ENCODE measurements at regions not wholly inside any gene's neighbourhood (a gene's known extent, or its start where the extent isn't known, plus 50 kb on each side); places are given as distances from the start of the nearest gene placed in this dataset.

- Histone ChIP-seq H3K27ac (replicated peaks) (no peak overlapping the region), H3K4me3 (replicated peaks; ENCODE audit: insufficient read depth, low read length) (no peak overlapping the region), H3K27me3 (ENCODE audit: insufficient read depth, poor library complexity, severe bottlenecking) (no peaks in the 10 kb centered on the region)
- no peak for DNase-seq (ENCODE audit: low read depth in 1 of 2, low spot score in 1 of 2)
- TF ChIP-seq GABPA (IDR thresholded peaks at IDR 0.05; ENCODE audit: low read depth) (no peak), REST (IDR thresholded peaks at IDR 0.05; ENCODE audit: insufficient replicate concordance, low read depth) (no peak), POLR2AphosphoS5 (IDR thresholded peaks at IDR 0.05; ENCODE audit: low read depth) (no peak), SPI1 (IDR thresholded peaks at IDR 0.05; ENCODE audit: borderline replicate concordance, low read depth) (no peak)
- TF ChIP-seq, protein P1, sequence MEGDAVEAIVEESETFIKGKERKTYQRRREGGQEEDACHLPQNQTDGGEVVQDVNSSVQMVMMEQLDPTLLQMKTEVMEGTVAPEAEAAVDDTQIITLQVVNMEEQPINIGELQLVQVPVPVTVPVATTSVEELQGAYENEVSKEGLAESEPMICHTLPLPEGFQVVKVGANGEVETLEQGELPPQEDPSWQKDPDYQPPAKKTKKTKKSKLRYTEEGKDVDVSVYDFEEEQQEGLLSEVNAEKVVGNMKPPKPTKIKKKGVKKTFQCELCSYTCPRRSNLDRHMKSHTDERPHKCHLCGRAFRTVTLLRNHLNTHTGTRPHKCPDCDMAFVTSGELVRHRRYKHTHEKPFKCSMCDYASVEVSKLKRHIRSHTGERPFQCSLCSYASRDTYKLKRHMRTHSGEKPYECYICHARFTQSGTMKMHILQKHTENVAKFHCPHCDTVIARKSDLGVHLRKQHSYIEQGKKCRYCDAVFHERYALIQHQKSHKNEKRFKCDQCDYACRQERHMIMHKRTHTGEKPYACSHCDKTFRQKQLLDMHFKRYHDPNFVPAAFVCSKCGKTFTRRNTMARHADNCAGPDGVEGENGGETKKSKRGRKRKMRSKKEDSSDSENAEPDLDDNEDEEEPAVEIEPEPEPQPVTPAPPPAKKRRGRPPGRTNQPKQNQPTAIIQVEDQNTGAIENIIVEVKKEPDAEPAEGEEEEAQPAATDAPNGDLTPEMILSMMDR (IDR thresholded peaks at IDR 0.05; ENCODE audit: insufficient read depth, low read length): no peak
Observed at GRCh38 chr20:40631119-40631631, 57.9 kb downstream of the MAFB start.

DNA sequence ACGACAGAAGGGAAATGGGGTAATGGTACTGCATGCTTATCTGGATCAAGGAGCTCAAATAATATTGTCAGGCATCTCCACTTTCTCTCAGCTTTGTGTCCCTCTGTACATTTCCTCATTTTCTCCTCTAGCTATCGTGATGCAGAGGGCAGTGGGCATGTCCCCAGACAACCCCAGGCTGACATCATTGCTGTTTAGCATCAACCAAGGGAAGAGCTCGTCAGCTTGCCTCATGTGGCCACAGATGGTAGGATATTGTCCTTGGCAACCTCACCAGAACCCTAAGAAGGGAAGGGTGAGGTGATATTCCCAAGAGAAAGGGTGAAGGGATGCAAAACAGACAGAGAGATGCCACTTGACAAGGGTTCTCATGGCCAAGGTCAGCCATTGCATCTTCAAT is 58.3 kb downstream of the MAFB start:
- no peak overlapping the region for H3K4me3 ChIP-seq (replicated peaks; ENCODE audit: insufficient read depth, low read length)
- TF ChIP-seq GABPA (IDR thresholded peaks at IDR 0.05; ENCODE audit: low read depth) (no peak), SPI1 (IDR thresholded peaks at IDR 0.05; ENCODE audit: borderline replicate concordance, low read depth) (no peak), REST (IDR thresholded peaks at IDR 0.05; ENCODE audit: insufficient replicate concordance, low read depth) (no peak), POLR2AphosphoS5 (IDR thresholded peaks at IDR 0.05; ENCODE audit: low read depth) (no peak)
- TF ChIP-seq, protein P1 (IDR thresholded peaks at IDR 0.05; ENCODE audit: insufficient read depth, low read length): no peak
- no peak for DNase-seq (ENCODE audit: low read depth in 1 of 2, low spot score in 1 of 2)
- H3K27me3 ChIP-seq (ENCODE audit: insufficient read depth, poor library complexity, severe bottlenecking): no peaks in the 10 kb centered on the region
- no peak overlapping the region for H3K27ac ChIP-seq (replicated peaks)

DNA sequence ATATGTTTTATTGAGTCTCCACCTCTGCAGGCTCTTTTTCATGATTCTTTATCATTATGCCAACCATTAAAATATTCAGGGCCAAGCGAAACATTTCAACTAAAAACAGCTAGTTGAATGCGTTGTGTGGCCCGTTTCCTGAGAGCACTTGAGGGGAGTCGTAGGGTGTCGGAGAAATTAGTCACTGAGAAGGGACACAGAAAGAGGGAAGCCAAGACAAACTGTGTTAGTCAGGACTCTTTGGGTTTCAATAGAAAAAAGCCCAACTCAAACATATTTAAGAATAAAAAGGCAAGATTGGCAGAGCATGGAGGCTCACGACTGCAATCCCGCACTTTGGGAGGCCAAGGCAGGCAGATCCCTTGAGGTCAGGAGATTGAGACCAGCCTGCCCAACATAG is 58.9 kb downstream of the MAFB start:
- TF ChIP-seq, protein P1 (IDR thresholded peaks at IDR 0.05; ENCODE audit: insufficient read depth, low read length): no peak
- no peak for TF ChIP-seq REST (IDR thresholded peaks at IDR 0.05; ENCODE audit: insufficient replicate concordance, low read depth)
- no peak for TF ChIP-seq SPI1 (IDR thresholded peaks at IDR 0.05; ENCODE audit: borderline replicate concordance, low read depth)
- DNase-seq (ENCODE audit: low read depth in 1 of 2, low spot score in 1 of 2): no peak

More for the DNA sequence above, 58.9 kb downstream of the MAFB start:
- Histone ChIP-seq H3K27ac (replicated peaks) (no peak overlapping the region), H3K4me3 (replicated peaks; ENCODE audit: insufficient read depth, low read length) (no peak overlapping the region), H3K27me3 (ENCODE audit: insufficient read depth, poor library complexity, severe bottlenecking) (no peaks in the 10 kb centered on the region)
